SKM-1 (cell line): ENCODE measurements at regions not wholly inside any gene's neighbourhood (a gene's known extent, or its start where the extent isn't known, plus 50 kb on each side); places are given as distances from the start of the nearest gene placed in this dataset.
"Not testable (repeated sequence)": the region's sequence is repeated elsewhere in the genome, so short reads cannot be mapped to it uniquely, and the experiment has no call there.

Source experiments
- DNase-seq: peaks from one replicate; lab custom pipeline; 2025; ENCODE audit not compliant: unreplicated experiment; lab: John Stamatoyannopoulos, UW

DNA sequence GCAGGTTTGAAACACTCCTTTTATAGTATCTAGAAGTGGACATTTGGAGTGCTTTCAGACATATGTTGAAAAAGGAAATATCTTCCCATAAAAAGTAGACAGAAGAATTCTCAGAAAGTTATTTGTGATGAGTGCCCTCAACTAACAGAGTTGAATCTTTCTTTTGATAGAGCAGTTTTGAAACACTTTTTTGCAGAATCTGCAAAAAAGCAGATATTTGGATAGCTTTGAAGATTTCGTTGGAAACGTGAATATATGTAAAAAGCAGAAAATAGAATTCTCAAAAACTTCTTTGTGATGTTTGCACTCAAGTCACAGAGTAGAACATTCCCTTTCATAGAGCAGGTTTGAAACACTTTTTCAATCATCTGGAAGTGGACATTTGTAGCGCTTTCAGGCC, 676.4 kb upstream of the ZNF337 start:
- DNase-seq = not testable (repeated sequence)

DNA sequence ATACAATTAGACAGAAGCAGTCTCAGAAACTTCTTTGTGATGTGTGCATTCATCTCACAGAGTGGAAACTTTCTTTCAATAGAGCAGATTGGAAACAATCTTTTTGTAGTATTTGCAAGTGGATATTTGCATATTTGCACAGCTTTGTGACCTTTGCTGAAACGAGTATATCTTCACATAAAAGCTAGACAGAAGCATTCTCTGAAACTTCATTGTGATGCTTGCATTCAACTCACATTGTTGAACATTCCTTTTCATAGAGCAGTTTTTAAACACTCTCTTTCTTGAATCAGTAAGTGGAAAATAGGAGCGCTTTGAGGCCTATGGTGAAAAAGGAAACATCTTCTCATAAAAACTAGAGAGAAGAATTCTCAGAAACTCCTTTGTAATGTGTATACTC, 657.9 kb upstream of the ZNF337 start:
- DNase-seq = no peak

DNA sequence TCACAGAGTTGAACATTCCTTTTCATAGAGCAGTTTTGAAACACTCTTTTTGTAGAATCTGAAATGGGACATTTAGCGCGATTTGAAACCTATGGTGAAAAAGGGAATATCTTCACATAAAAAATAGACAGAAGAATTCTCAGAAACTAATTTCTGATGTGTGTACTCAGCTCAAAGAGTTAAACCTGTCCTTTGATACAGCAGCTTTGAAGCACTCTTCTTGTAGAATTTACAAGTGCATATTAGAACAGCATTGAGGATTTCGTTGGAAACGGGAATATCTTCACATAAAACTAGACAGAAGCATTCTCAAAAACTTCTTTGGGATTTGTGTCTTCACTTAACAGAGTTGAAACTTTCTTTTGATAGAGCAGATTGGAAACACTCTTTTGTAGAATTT, 650.7 kb upstream of the ZNF337 start:
- no peak for DNase-seq

DNA sequence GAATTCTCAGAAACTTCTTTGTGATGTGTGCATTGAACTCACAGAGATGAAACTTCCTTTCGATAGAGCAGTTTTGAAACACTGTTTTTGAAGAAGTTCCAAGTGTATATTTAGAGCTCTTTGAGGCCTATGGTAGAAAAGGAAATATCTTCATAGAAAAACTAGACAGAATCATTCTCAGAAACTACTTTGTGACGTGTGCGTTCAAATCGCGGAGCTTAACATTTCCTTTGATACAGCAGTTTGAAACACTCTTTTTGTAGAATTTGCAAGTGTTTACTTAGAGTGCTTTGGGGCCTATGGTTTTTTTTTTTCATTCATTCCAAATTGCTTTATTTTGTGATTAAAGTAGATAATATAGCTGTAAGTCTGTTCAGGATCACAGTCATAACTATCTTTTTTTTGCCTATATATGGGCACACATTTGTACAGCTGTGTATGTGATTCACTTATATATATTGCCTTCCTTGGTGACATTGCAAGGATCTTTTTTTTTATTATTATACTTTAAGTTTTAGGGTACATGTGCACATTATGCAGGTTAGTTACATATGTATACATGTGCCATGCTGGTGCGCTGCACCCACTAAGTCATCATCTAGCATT, 643.9 kb upstream of the ZNF337 start:
- DNase-seq = not testable (repeated sequence)

DNA sequence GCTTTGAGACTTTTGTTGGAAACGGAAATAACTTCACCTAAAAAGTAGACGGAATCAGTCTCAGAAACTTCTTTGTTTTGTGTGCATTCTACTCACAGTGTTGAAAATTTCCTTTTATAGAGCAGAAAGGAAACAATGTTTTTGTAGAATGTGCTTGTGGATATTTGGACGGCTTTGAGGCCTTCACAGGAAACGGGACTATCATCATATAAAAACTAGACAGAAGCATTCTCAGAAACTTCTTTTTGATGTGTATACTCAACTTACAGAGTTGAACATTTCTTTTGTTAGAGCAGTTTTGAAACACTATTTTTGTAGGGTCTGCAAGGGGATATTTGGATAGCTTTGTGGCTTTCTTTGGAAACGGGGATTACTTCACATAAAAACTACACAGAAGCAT, 627.5 kb upstream of the ZNF337 start:
- no peak for DNase-seq

DNA sequence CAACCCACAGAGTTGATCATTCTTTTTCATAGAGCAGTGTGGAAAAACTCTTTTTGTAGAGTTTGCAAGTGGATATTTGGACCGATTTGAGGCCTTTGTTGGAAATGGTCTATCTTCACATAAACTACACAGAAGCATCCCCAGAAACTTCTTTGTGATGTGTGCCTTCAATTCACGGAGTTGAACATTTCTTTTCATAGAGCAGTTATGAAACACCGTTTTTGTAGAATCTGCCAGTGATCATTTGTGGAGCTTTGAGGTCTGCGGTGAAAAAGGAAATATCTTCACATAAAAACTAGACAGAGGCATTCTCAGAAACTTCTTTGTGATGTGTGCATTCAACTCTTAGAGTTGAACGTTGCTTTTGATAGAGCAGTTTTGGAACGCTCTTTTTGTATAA, 618.4 kb upstream of the ZNF337 start:
- no peak for DNase-seq

DNA sequence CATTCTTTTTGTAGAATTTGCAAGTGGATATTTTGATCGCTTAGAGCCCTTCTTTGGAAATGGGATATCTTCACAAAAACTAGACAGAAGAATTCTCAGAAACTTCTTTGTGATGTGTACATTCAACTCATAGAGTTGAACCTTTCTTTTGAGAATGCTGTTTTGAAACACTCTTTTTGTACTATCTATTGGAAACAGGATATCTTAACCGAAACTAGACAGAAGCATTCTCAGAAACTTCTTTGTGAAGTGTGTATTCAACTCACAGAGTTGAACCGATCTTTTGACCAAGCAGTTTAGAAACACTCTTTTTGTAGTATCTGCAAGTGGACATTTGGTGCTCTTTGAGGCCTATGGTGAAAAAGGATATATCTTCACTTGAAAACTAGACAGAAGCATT, 613.1 kb upstream of the ZNF337 start:
- DNase-seq = not testable (repeated sequence)

DNA sequence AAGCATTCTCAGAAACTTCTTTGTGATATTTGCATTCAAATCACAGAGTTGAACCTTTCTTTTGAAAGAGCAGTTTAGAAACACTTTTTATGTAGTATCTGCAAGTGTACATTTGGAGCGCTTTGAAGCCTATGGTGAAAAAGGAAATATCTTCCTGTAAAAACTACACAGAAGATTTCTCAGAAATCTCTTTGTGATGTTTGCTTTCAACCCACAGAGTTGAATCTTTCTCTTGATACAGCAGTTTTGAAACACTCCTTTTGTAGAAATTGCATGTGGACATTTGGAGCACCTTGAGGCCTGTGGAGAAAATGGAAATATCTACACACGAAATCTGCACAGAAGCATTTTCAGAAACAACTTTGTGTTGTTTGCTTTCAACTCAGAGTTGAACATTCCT, 612.3 kb upstream of the ZNF337 start:
- DNase-seq = no peak

DNA sequence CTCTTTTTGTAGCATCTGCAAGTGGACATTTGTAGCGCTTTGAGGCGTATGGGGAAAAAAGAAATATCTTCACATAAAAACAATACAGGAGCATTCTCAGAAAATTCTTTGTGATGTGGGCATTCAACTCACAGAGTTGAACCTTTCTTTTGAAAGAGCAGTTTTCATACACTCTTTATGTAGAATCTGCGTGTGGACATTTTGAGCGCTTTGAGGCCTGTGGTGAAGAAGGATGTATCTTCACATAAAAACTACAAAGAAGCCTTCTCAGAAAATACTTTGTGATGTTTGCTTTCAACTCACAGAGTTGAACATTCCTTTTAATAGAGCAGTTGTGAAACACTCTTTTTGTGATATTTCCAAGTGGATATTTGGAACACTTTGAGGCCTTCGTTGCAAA, 598.4 kb upstream of the ZNF337 start:
- DNase-seq = no peak

DNA sequence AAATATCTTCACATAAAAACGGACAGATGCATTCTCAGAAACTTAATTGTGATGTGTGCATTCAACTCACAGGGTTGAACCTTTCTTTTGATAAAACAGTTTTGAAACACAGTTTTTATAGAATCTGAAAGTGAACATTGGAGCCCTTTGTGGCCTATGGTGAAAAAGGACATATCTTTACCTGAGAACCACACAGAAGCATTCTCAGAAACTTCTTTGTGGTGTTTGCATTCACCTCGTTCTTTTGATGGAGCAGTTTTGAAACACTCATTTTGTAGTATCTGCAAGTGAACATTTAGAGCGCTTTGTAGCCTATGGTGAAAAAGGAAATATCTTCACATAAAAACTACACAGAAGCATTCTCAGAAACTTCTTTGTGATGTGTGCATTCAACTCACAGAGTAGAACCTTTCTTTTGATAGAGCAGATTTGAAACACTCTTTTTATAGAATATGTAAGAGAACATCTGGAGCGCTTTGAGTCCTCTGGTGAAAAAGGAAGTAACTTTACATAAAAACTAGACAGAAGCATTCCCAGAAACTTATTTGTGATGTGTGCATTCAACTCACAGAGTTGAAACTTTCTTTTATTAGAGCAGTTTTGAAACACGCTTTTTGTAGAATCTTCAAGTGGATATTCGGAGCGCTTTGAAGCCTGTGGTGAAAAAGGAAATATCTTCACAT, 591.9 kb upstream of the ZNF337 start:
- DNase-seq = not testable (repeated sequence)

DNA sequence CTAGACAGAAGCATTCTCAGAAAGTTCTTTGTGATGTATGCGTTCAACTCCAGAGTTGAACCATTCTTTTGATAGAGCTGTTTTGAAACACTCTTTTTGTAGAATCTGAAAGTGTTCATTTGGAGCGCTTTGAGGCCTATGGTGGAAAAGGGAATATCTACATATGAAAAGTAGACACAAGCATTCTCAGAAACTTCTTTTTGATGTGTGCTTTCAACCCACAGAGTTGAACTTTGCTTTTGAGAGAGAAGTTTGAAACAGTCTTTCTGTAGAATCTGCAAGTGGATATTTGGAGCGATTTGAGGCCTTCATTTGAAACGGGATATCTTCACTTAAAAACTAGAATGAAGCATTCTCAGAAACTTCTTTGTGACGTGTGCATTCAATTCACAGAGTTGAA, 582.6 kb upstream of the ZNF337 start:
- no peak for DNase-seq

DNA sequence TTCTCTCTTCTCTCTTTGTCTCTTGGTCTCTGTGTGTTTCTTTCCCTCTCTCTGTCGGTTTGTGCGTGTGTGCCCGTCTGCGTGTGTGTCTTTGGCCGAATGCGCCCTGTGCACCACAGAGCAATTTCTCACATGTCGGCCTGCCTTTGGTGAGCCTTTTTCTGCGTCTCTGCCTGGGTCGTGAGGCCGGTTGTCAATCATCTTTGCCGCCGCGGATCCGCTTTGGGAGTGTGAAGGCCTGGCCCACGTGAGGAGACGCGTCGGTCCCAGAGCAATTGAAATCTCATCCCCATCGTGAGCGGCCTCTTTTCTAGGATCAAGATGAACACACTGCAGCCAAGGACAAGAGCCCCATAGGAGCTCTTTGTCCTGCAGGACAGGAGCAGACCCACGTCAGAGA, 580.7 kb upstream of the ZNF337 start:
- DNase-seq = no peak

DNA sequence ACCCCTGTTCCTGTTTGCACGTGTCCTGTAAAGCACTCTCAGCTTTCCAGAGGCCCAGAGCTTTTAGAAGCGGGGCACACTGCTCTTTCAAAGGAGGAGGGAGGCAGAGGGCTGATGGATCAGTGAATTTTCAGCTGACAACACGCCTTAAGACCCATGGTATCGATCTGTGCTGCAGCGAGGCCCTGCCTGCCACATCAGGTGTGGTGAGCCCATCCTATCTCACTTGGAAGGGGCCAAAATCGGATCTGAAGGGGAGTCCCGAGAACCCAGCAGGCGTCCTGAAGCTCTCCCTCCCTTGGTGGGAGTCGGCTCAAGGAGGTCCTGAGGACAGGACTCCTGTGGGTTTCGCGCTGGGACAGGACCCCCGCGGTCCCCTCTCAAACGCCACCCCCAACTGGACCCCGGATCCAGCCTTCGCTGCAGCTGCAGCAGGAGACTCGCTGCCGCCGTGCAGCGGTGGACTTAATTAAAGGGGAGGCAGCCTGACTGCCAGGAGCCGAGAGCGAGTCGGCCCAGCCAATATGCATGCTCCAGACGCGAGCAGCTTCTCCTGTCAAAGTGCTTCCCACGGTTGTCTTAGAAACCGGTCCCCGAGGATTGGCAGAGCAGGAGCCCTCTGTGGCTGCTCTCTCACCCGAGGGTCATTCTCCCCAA, 580.0 kb upstream of the ZNF337 start:
- DNase-seq = no peak

DNA sequence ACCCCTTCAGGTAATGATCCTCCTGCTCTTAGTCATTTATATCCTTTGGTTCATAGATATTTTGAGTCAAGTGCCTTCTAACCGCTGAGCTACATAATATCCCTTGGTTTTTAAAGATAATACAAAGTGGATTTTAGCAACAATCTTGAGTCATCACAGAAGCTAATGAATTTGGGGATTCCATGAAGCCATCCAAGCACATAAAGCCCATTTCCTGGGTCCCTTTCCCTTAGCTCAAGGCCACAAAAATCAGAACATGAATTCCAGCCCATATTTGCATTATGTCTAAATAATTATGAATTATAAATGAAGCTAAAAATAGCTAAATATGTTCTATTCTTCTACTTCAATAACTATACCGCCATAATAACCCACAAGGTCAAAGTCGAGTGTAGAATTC, 572.1 kb upstream of the ZNF337 start:
- not testable (repeated sequence) for DNase-seq

DNA sequence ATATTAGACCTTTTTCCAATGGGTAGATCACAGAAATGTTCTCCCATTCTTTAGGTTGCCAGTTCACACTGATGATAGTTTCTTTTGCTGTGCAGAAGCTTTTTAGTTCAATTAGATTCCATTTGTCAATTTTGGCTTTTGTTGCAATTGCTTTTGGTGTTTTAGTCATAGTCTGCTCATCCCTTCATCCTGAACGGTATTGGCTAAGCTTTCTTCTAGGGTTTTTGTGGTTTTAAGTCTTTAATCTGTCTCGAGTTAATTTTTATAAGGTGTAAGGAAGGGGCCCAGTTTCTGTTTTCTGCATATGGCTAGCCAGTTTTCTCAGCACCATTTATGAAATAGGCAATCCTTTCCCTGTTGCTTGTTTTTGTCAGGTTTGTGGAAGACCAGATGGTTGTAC, 564.3 kb upstream of the ZNF337 start:
- not testable (repeated sequence) for DNase-seq

DNA sequence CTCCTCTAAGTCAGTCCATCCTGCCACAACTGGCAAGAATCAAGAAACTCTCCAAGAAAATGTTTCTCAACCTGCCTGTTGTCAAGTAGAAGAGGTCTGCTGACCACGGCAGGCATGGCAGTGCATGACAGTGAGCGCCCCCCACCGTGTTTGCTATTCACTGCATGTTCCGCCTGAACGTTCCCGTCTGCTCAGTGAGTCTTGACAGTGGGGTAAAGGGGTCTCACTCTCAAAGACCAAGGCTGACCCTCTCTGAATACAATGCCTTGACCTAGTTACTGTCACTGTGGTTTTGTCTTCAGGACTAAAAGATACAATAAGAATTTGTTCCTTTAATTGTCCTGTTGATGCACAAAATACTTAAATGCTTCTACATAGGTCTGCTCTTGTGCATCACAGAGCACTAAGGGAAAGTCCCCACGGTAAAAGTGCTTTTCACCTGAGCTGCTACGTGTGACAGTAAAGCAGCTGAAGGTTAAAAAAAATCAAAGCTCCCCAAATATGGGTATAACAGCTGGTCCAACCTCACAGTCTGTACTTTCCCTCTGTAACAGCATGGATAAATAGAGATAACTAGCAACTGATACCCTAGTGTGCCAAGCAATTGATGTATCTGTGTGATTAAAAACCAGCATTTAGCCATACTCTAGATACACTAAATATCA, 555.8 kb upstream of the ZNF337 start:
- DNase-seq = not testable (repeated sequence)

DNA sequence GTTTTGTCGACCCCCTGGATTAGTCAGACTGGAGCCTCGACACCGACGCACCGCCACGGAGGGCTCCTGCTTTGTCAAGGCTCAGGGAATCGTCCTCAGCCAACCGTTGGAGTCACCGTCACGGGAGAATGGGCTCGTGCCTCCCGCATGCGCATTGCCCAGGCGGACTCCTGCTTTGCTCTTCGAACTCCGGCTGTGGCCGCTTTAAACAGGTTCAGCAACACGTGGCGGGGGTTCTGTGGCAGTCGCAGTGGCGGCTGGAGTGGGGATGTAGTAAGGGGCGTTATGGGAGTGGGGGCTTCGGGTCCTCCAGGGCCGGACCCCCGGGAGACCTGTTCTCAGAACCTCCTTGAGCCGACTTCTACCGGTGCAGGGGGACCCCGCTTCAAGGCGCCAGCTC, 554.7 kb upstream of the ZNF337 start:
- not testable (repeated sequence) for DNase-seq

DNA sequence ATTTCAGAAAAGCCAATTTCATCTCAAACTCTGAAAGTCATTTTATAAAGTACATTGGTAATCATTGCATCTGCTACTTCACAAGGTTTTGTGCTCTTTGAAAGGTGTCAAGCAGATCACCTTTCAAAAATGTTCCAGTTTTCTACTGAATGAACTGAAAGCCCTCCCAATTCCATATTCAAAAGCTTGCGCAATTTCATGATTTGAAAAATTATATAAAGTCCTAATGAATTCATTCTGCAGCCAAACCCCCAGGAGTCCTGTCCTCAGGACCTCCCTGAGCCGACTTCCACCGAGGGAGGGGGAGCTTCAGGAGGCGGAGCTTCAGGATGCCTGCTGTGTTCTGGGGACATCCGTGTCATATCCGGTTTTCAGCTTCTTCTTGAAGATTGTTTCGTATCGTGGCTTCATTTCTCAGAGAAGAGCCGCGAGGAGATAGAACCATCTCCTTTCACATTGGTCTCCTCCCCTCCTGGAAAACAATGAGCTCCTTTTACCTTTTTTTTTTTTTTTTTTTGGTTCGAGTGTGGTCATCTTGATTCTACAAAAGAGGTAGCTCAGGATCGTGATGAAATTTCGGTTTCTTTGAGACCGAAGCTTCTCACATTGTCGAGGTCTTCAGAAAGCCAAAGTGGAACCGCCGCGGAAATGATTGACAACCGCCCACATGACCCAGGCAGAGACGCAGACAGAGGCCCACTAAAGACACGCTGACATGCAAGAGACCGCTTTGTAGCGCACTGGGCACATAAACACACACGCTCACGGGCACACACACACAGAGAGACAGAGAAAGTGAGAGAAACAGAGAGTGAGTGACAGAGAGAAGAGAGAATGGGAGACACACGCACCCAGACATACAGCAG, 553.8 kb upstream of the ZNF337 start:
- DNase-seq = not testable (repeated sequence)

DNA sequence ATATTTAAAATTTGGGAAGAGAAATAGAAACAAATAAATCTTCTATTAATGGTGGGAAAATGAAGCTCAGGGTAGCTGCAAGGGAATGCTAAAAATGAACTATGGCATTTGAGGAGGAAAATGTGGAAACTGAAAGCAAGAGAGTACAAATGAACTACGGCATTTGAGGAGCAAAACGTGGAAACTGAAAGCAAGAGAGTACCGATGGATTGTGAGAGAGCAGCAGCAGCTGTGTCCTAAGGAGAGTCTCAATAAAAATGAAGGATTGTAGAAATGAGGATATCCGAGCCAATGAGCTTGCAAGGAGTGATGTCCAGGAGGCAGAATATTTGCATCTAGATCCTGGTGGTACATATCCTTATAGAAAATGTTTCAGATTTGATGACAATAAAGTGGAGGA, 547.1 kb upstream of the ZNF337 start:
- no peak for DNase-seq

DNA sequence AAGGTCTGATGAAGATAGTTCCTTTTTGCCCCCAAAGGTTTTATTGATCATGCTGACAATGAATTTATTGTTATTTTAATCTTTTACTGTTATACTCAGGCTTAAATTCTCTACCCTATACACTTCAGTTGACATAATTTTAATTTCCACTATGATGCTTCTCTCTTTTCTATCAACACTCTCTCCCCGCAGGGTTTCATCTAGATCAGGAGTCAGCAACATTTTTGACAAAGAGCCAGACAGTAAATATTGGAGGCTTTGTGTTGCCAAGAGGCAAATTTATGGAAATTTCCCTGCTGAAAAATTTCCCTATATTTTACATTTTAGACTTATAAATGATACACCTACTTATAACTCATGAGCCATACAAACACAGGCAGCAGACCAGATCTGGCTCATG, 524.0 kb upstream of the ZNF337 start:
- DNase-seq = not testable (repeated sequence)

DNA sequence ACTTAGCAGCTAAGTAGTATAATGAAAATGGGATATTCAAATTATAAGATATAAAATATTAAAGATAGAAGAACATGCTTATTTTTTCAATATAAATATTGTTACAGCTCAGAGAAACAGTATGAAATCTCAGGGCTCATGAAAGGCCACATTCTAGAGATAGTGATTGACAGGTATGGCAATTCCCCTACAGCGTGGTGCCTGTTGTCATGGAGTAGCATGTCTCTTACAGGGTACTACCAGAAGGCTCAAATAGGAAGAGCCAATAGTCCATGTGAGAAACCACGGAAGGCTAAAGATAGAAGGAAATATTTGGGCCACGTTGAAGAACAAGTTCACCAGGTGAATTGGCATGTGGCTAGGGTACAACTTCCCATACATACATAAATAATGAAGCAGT, 522.9 kb upstream of the ZNF337 start:
- DNase-seq = not testable (repeated sequence)
